ENCODE measurements at regions not wholly inside any gene's neighbourhood (a gene's known extent, or its start where the extent isn't known, plus 50 kb on each side); places are given as distances from the start of the nearest gene placed in this dataset.

DNA sequence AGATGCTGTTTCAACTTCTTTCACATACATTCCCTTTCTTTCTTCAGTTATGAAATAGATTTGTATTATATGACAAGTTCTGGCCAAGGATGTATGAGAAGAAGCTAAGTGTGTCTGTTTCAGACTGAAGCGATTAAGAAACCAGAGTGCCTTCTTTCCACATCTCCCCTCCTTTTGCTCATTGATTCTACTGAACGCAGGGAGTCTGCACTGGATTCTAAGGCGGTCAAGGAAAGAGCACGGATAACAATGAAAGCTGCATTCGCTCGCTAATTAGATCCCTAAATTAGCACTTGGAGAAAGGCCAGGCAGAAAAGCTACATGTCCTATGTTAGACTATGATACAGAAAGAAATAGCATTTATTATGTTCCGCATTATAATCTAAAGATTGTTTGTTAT lies 267.7 kb downstream of the HAO1 start:
- TF ChIP-seq, protein P1, sequence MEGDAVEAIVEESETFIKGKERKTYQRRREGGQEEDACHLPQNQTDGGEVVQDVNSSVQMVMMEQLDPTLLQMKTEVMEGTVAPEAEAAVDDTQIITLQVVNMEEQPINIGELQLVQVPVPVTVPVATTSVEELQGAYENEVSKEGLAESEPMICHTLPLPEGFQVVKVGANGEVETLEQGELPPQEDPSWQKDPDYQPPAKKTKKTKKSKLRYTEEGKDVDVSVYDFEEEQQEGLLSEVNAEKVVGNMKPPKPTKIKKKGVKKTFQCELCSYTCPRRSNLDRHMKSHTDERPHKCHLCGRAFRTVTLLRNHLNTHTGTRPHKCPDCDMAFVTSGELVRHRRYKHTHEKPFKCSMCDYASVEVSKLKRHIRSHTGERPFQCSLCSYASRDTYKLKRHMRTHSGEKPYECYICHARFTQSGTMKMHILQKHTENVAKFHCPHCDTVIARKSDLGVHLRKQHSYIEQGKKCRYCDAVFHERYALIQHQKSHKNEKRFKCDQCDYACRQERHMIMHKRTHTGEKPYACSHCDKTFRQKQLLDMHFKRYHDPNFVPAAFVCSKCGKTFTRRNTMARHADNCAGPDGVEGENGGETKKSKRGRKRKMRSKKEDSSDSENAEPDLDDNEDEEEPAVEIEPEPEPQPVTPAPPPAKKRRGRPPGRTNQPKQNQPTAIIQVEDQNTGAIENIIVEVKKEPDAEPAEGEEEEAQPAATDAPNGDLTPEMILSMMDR (tag by site-specific recombination; IDR thresholded peaks at IDR 0.05) = no peak
- TF ChIP-seq, protein P2, sequence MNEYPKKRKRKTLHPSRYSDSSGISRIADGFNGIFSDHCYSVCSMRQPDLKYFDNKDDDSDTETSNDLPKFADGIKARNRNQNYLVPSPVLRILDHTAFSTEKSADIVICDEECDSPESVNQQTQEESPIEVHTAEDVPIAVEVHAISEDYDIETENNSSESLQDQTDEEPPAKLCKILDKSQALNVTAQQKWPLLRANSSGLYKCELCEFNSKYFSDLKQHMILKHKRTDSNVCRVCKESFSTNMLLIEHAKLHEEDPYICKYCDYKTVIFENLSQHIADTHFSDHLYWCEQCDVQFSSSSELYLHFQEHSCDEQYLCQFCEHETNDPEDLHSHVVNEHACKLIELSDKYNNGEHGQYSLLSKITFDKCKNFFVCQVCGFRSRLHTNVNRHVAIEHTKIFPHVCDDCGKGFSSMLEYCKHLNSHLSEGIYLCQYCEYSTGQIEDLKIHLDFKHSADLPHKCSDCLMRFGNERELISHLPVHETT (tag by site-specific recombination; IDR thresholded peaks at IDR 0.05) = no peak
- TF ChIP-seq, protein P3, sequence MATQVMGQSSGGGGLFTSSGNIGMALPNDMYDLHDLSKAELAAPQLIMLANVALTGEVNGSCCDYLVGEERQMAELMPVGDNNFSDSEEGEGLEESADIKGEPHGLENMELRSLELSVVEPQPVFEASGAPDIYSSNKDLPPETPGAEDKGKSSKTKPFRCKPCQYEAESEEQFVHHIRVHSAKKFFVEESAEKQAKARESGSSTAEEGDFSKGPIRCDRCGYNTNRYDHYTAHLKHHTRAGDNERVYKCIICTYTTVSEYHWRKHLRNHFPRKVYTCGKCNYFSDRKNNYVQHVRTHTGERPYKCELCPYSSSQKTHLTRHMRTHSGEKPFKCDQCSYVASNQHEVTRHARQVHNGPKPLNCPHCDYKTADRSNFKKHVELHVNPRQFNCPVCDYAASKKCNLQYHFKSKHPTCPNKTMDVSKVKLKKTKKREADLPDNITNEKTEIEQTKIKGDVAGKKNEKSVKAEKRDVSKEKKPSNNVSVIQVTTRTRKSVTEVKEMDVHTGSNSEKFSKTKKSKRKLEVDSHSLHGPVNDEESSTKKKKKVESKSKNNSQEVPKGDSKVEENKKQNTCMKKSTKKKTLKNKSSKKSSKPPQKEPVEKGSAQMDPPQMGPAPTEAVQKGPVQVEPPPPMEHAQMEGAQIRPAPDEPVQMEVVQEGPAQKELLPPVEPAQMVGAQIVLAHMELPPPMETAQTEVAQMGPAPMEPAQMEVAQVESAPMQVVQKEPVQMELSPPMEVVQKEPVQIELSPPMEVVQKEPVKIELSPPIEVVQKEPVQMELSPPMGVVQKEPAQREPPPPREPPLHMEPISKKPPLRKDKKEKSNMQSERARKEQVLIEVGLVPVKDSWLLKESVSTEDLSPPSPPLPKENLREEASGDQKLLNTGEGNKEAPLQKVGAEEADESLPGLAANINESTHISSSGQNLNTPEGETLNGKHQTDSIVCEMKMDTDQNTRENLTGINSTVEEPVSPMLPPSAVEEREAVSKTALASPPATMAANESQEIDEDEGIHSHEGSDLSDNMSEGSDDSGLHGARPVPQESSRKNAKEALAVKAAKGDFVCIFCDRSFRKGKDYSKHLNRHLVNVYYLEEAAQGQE (tag by site-specific recombination; IDR thresholded peaks at IDR 0.05) = no peak
- TF ChIP-seq HOXA7 (CRISPR knock-in tag; IDR thresholded peaks at IDR 0.05; ENCODE audit: borderline replicate concordance) = no peak
- TF ChIP-seq GLIS1 (tag by site-specific recombination; IDR thresholded peaks at IDR 0.05) = no peak
- TF ChIP-seq, protein P4, sequence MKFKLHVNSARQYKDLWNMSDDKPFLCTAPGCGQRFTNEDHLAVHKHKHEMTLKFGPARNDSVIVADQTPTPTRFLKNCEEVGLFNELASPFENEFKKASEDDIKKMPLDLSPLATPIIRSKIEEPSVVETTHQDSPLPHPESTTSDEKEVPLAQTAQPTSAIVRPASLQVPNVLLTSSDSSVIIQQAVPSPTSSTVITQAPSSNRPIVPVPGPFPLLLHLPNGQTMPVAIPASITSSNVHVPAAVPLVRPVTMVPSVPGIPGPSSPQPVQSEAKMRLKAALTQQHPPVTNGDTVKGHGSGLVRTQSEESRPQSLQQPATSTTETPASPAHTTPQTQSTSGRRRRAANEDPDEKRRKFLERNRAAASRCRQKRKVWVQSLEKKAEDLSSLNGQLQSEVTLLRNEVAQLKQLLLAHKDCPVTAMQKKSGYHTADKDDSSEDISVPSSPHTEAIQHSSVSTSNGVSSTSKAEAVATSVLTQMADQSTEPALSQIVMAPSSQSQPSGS (tag by site-specific recombination; IDR thresholded peaks at IDR 0.05; ENCODE audit: low read depth) = no peak
- TF ChIP-seq, protein P5, sequence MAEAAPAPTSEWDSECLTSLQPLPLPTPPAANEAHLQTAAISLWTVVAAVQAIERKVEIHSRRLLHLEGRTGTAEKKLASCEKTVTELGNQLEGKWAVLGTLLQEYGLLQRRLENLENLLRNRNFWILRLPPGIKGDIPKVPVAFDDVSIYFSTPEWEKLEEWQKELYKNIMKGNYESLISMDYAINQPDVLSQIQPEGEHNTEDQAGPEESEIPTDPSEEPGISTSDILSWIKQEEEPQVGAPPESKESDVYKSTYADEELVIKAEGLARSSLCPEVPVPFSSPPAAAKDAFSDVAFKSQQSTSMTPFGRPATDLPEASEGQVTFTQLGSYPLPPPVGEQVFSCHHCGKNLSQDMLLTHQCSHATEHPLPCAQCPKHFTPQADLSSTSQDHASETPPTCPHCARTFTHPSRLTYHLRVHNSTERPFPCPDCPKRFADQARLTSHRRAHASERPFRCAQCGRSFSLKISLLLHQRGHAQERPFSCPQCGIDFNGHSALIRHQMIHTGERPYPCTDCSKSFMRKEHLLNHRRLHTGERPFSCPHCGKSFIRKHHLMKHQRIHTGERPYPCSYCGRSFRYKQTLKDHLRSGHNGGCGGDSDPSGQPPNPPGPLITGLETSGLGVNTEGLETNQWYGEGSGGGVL (tag by site-specific recombination; IDR thresholded peaks at IDR 0.05) = no peak
- TF ChIP-seq HOXD13 (CRISPR knock-in tag; IDR thresholded peaks at IDR 0.05; ENCODE audit: borderline replicate concordance) = no peak
- TF ChIP-seq MYNN (tag by site-specific recombination; IDR thresholded peaks at IDR 0.05; ENCODE audit: borderline replicate concordance) = no peak
- TF ChIP-seq ZNF501 (tag by site-specific recombination; IDR thresholded peaks at IDR 0.05) = no peak
- TF ChIP-seq ZNF274 (IDR thresholded peaks at IDR 0.05; ENCODE audit: low read length) = no peak
- no peak for TF ChIP-seq ZNF274 (tag by site-specific recombination; IDR thresholded peaks at IDR 0.05; ENCODE audit: borderline replicate concordance)
- TF ChIP-seq YY1 (tag by site-specific recombination; IDR thresholded peaks at IDR 0.05) = no peak
